ENCODE measurements at regions not wholly inside any gene's neighbourhood (a gene's known extent, or its start where the extent isn't known, plus 50 kb on each side); places are given as distances from the start of the nearest gene placed in this dataset.

DNA sequence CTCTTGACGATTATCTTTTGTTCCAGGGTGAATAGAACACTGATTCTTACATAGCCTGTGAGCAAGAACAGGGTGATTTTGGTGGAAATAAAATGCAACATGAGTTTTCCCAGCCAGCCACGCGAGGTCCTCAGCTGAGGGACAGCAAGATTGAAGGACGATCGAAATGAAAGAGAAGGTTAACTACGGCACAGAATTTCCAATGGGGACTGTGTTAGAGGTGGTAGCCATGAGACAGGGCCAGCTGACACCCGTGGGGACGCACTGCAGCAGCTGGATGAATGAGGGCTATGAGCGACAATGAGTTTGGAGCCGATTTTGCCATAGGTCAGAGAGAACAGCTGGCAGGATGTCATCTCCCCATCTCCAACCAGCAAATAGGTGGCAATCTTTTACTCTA lies 243.4 kb upstream of the PELI2 start:
- intact Hi-C loops (cut with DNase I; ENCODE audit: low total_unique reads), result no loop called here
- H3K9me3 ChIP-seq, result no peaks in the 10 kb centered on the region
- TF ChIP-seq, protein P1, sequence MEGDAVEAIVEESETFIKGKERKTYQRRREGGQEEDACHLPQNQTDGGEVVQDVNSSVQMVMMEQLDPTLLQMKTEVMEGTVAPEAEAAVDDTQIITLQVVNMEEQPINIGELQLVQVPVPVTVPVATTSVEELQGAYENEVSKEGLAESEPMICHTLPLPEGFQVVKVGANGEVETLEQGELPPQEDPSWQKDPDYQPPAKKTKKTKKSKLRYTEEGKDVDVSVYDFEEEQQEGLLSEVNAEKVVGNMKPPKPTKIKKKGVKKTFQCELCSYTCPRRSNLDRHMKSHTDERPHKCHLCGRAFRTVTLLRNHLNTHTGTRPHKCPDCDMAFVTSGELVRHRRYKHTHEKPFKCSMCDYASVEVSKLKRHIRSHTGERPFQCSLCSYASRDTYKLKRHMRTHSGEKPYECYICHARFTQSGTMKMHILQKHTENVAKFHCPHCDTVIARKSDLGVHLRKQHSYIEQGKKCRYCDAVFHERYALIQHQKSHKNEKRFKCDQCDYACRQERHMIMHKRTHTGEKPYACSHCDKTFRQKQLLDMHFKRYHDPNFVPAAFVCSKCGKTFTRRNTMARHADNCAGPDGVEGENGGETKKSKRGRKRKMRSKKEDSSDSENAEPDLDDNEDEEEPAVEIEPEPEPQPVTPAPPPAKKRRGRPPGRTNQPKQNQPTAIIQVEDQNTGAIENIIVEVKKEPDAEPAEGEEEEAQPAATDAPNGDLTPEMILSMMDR (IDR thresholded peaks at IDR 0.05), result peak in 1 of 2 experiments; percentile 12
- no peaks in the 10 kb centered on the region for H3K27me3 ChIP-seq
- no peak for DNase-seq
- peaks cover 0 to 12% (median 0%) of the 10 kb centered on the region in 4 donors for H3K4me1 ChIP-seq
- peak overlapping the region in 1 of 2 donors; percentile 21 for H3K4me3 ChIP-seq
- H3K27ac ChIP-seq, result no peak overlapping the region
- H3K36me3 ChIP-seq, result no peaks in the 10 kb centered on the region

DNA sequence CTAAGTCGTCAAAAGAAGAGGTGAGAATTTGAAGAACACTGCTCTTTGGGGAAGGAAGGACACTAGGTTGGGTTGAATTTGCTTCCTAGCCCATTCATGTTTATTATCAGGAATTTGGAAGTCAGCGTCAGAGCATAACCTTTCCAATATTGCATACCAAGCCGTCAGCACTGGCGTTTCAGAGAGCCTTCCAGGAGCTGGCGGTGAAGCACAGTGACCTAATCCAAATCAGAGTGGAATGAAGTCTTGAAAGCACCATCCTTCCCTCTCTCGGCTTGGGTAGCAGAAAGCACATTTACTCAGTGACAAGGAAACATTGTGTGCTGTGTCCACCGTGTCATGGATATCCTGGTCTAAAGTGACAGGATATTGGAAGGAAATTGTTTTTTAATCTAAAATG lies 240.3 kb upstream of the PELI2 start:
- intact Hi-C loops (cut with DNase I; ENCODE audit: low total_unique reads), result no loop called here
- no peaks in the 10 kb centered on the region for H3K9me3 ChIP-seq
- no peak overlapping the region for H3K27ac ChIP-seq

DNA sequence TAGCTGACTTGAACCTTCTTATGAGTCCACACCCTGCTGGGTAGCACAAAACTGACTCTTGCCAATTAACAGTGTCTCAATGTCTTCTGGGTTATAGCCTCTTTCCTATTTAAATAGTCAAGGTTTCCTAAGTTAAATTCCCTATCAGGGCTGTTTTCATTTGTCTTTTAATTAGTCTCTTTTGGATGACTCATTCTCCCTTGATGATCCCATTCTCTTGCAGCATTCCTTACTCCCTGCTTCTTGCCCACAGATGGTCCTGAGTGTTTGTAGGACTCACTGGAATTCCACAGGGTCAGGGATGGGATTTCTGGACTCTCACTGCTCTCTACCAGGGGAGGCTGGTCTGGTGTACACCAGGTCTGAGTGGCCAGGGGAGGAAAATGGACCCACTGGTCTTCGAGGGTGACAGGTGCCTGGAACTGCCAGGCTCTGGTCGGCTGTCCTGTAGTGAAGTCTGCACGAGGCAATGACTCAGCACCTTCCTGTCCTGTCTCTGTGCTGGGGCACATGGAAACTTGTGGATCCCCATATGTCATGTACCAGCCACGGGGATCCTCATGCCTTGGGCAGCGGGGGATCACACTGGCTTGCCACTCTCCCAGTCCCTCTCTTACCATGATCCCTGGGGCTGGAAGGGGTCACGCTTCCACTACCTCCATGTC lies 236.5 kb upstream of the PELI2 start:
- TF ChIP-seq, protein P1 (IDR thresholded peaks at IDR 0.05), result no peak

More for the DNA sequence above, 240.3 kb upstream of the PELI2 start:
- H3K27me3 ChIP-seq, result no peaks in the 10 kb centered on the region
- TF ChIP-seq, protein P1 (IDR thresholded peaks at IDR 0.05), result no peak
- H3K4me3 ChIP-seq, result no peak overlapping the region
- DNase-seq, result no peak
- peaks cover 0 to 12% (median 0%) of the 10 kb centered on the region in 4 donors for H3K4me1 ChIP-seq
- H3K36me3 ChIP-seq, result no peaks in the 10 kb centered on the region

DNA sequence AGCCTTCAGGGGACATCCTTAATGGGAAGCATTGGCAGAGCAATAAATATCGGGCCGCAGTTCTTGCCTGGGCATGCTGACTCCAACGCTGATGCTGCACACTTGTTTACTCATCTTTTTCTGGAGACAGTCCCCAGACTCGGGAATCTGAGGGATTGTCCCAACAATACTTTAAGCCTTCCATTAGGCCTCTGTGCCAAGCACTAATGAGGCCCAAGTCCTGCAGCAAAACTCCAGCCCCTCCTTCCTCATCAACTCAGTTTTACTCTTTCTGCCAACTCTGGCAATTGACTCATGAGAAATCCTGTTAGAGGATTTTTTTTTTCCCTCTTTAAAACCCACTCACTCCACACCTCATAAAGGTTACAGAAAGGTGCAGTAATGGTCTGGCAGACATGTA lies 233.4 kb upstream of the PELI2 start:
- intact Hi-C loops (cut with DNase I; ENCODE audit: low total_unique reads), result no loop called here
- no peak for DNase-seq
- Histone ChIP-seq H3K27me3 (no peaks in the 10 kb centered on the region), H3K27ac (no peak overlapping the region), H3K4me3 (no peak overlapping the region), H3K36me3 (no peaks in the 10 kb centered on the region), H3K9me3 (no peaks in the 10 kb centered on the region), H3K4me1 (no peaks in the 10 kb centered on the region)
- TF ChIP-seq, protein P1 (IDR thresholded peaks at IDR 0.05), result no peak

More for the DNA sequence above, 236.5 kb upstream of the PELI2 start:
- H3K4me1 ChIP-seq, result peaks cover 0 to 12% (median 0%) of the 10 kb centered on the region in 4 donors
- H3K36me3 ChIP-seq, result no peaks in the 10 kb centered on the region
- no peaks in the 10 kb centered on the region for H3K27me3 ChIP-seq
- DNase-seq, result no peak
- intact Hi-C loops (cut with DNase I; ENCODE audit: low total_unique reads), result no loop called here
- no peaks in the 10 kb centered on the region for H3K9me3 ChIP-seq
- no peak overlapping the region for H3K4me3 ChIP-seq
- H3K27ac ChIP-seq, result no peak overlapping the region

DNA sequence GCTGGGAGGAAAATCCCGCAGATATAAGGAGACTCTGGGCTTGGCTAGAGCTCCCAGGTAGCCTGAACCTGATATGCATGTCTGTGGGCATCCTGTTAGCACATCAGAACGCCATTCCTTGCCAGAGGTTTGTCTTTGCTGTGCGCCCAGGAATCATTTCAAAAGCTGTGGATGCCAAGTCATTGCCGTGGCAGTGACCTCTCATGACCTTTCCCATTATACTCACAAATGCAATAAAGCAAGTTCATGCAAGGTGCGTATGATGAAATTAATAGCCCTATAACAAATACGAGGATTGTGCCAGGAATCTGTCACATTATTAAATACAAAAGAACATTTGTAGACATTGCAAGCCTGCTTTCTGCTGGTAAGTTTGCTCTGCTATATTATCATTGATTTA lies 229.1 kb upstream of the PELI2 start:
- Histone ChIP-seq H3K36me3 (no peaks in the 10 kb centered on the region), H3K27ac (no peak overlapping the region), H3K4me3 (no peak overlapping the region), H3K9me3 (no peaks in the 10 kb centered on the region), H3K4me1 (no peaks in the 10 kb centered on the region), H3K27me3 (no peaks in the 10 kb centered on the region)
- intact Hi-C loops (cut with DNase I; ENCODE audit: low total_unique reads), result no loop called here
- TF ChIP-seq, protein P1 (IDR thresholded peaks at IDR 0.05), result no peak
- DNase-seq, result no peak

Measured in tibial artery (tissue), 4 donors.